HepG2 (cell line): ENCODE measurements at regions not wholly inside any gene's neighbourhood (a gene's known extent, or its start where the extent isn't known, plus 50 kb on each side); places are given as distances from the start of the nearest gene placed in this dataset.

Source experiments
- ELF3 ChIP-seq: IDR thresholded peaks from 2 replicates; pipeline ENCODE4 v1.6.1; 2016; ENCODE audit warnings: missing genetic modification reagents, missing compliant biosample characterization
- HMG20B ChIP-seq: conservative IDR thresholded peaks from 2 replicates; pipeline ENCODE4 v1.6.1; 2016; ENCODE audit warnings: missing genetic modification reagents, missing compliant biosample characterization
- LCORL ChIP-seq, 2 experiments: fragments of 450-650 bp in 1 of 2; sonication (generic) in 1 of 2; formaldehyde crosslinking in 1 of 2; IDR thresholded peaks; 2 replicates each; pipeline versions ENCODE4 v1.5.0 to v1.6.1; 2017 to 2020; ENCODE audit warnings: antibody characterized with exemption in 1 of 2, missing genetic modification reagents in 1 of 2
- MIXL1 ChIP-seq: IDR thresholded peaks from 2 replicates; pipeline ENCODE4 v1.6.1; 2016
- NFKBIZ ChIP-seq: IDR thresholded peaks from 2 replicates; pipeline ENCODE4 v1.6.1; 2018; ENCODE audit warnings: missing genetic modification reagents, missing compliant biosample characterization
- NR2F6 ChIP-seq, 2 experiments: IDR thresholded peaks; 2 replicates each; pipeline ENCODE4 v1.6.1; 2016; ENCODE audit warnings: antibody characterized with exemption in 1 of 2, mild to moderate bottlenecking in 1 of 2
- PLRG1 ChIP-seq: fragments of 450-650 bp; conservative IDR thresholded peaks from 2 replicates; pipeline ENCODE4 v1.6.1; 2016
- RBAK ChIP-seq: sonication (generic); formaldehyde crosslinking; IDR thresholded peaks from 2 replicates; pipeline ENCODE4 v1.5.1; 2020; ENCODE audit warnings: mild to moderate bottlenecking, missing genetic modification reagents
- RCOR2 ChIP-seq: IDR thresholded peaks from 2 replicates; pipeline ENCODE4 v1.6.1; 2016; ENCODE audit warnings: missing biosample characterization, missing genetic modification reagents
- SOX5 ChIP-seq: IDR thresholded peaks from 2 replicates; pipeline ENCODE4 v1.6.1; 2016; ENCODE audit warnings: borderline replicate concordance
- TEAD3 ChIP-seq: optimal IDR thresholded peaks from 2 replicates; pipeline ENCODE3; 2016; ENCODE audit warnings: borderline replicate concordance
- TSC22D2 ChIP-seq: sonication (generic); formaldehyde crosslinking; IDR thresholded peaks from 2 replicates; pipeline ENCODE4 v1.5.1; 2020; ENCODE audit warnings: missing genetic modification reagents, mild to moderate bottlenecking, borderline replicate concordance
- ZBTB42 ChIP-seq: sonication (generic); formaldehyde crosslinking; IDR thresholded peaks from 2 replicates; pipeline ENCODE4 v1.5.0; 2020; ENCODE audit warnings: mild to moderate bottlenecking, missing genetic modification reagents
- ZKSCAN8 ChIP-seq: IDR thresholded peaks from 2 replicates; pipeline ENCODE4 v1.6.1; 2016; ENCODE audit warnings: borderline replicate concordance, missing genetic modification reagents, missing compliant biosample characterization
- ZNF138 ChIP-seq: sonication (generic); formaldehyde crosslinking; IDR thresholded peaks from 2 replicates; pipeline ENCODE4 v1.5.0; 2020; ENCODE audit warnings: mild to moderate bottlenecking, low read depth, missing genetic modification reagents
- ZNF230 ChIP-seq: sonication (generic); formaldehyde crosslinking; IDR thresholded peaks from 2 replicates; pipeline ENCODE4 v1.4.0; 2020; ENCODE audit warnings: mild to moderate bottlenecking, missing genetic modification reagents
- ZNF616 ChIP-seq: sonication (generic); formaldehyde crosslinking; IDR thresholded peaks from 2 replicates; pipeline ENCODE4 v1.5.0; 2020; ENCODE audit warnings: low read depth, mild to moderate bottlenecking, missing genetic modification reagents
- ZNF674 ChIP-seq: sonication (generic); formaldehyde crosslinking; IDR thresholded peaks from 2 replicates; pipeline ENCODE4 v1.5.0; 2020; ENCODE audit warnings: low read depth, mild to moderate bottlenecking, missing genetic modification reagents
- ZNF777 ChIP-seq: sonication (generic); formaldehyde crosslinking; IDR thresholded peaks from 2 replicates; pipeline ENCODE4 v1.4.0; 2020; ENCODE audit warnings: missing genetic modification reagents
- ZNF782 ChIP-seq: sonication (generic); formaldehyde crosslinking; IDR thresholded peaks from 2 replicates; pipeline ENCODE4 v1.4.0; 2020; ENCODE audit warnings: missing genetic modification reagents, mild to moderate bottlenecking, borderline replicate concordance
- ZNF788 ChIP-seq: sonication (generic); formaldehyde crosslinking; IDR thresholded peaks from 2 replicates; pipeline ENCODE4 v1.5.0; 2020; ENCODE audit warnings: mild to moderate bottlenecking, missing genetic modification reagents, borderline replicate concordance
- ZNF841 ChIP-seq: sonication (generic); formaldehyde crosslinking; IDR thresholded peaks from 2 replicates; pipeline ENCODE4 v1.8.1; 2023; ENCODE audit warnings: missing genetic modification reagents, borderline replicate concordance
- ZZZ3 ChIP-seq: sonication (generic); formaldehyde crosslinking; IDR thresholded peaks from 2 replicates; pipeline ENCODE4 v1.4.0; 2020; ENCODE audit warnings: missing genetic modification reagents, mild to moderate bottlenecking, borderline replicate concordance
- TF ChIP-seq, protein P1 (sequence below), 2 experiments: IDR thresholded peaks; 2 replicates each; pipeline ENCODE4 v1.6.1; 2011 to 2012; ENCODE audit warnings: low read length in 2 of 2, borderline replicate concordance in 1 of 2, low read depth in 1 of 2, mild to moderate bottlenecking in 1 of 2, moderate library complexity in 1 of 2
- TF ChIP-seq, protein P2 (sequence below): sonication (generic); formaldehyde crosslinking; conservative IDR thresholded peaks from 2 replicates; pipeline ENCODE4 v1.8.0; 2022; ENCODE audit warnings: missing genetic modification reagents
- TF ChIP-seq, protein P3 (sequence below): sonication (generic); formaldehyde crosslinking; IDR thresholded peaks from 2 replicates; pipeline ENCODE4 v1.4.0; 2020; ENCODE audit warnings: mild to moderate bottlenecking, missing genetic modification reagents
- TF ChIP-seq, protein P4 (sequence below): sonication (generic); formaldehyde crosslinking; IDR thresholded peaks from 2 replicates; pipeline ENCODE4 v1.4.0; 2020; ENCODE audit warnings: missing genetic modification reagents, borderline replicate concordance

DNA sequence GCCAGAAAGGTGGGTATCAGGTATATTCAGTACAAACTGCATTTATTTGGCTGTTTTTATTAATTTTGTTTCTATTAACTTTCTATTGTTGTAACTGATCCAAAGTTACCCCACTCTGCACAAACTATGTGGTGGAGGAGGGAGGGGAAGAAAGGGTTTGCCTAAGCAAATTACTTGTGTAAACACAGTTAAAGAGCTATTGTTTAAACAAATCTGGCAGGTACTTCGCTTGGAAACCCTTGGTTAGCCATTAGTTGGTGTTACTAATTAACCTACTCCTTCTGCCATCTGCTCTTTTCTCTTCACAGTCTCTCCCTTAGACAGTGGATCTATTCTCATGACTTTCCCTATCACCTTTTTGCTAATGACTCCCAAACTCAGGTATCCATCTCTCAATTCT, 328.4 kb upstream of the NECTIN3 start (continued):
- TF ChIP-seq, protein P1, sequence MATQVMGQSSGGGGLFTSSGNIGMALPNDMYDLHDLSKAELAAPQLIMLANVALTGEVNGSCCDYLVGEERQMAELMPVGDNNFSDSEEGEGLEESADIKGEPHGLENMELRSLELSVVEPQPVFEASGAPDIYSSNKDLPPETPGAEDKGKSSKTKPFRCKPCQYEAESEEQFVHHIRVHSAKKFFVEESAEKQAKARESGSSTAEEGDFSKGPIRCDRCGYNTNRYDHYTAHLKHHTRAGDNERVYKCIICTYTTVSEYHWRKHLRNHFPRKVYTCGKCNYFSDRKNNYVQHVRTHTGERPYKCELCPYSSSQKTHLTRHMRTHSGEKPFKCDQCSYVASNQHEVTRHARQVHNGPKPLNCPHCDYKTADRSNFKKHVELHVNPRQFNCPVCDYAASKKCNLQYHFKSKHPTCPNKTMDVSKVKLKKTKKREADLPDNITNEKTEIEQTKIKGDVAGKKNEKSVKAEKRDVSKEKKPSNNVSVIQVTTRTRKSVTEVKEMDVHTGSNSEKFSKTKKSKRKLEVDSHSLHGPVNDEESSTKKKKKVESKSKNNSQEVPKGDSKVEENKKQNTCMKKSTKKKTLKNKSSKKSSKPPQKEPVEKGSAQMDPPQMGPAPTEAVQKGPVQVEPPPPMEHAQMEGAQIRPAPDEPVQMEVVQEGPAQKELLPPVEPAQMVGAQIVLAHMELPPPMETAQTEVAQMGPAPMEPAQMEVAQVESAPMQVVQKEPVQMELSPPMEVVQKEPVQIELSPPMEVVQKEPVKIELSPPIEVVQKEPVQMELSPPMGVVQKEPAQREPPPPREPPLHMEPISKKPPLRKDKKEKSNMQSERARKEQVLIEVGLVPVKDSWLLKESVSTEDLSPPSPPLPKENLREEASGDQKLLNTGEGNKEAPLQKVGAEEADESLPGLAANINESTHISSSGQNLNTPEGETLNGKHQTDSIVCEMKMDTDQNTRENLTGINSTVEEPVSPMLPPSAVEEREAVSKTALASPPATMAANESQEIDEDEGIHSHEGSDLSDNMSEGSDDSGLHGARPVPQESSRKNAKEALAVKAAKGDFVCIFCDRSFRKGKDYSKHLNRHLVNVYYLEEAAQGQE (IDR thresholded peaks at IDR 0.05; ENCODE audit: borderline replicate concordance in 1 of 2, low read depth in 1 of 2, low read length in 2 of 2), result no peak
- TF ChIP-seq ZZZ3 (CRISPR knock-in tag) (no peak), MIXL1 (CRISPR knock-in tag) (peak; percentile 99), PLRG1 (no peak), HMG20B (CRISPR knock-in tag) (peak; percentile 92), NFKBIZ (0 out of 2 replicates have a peak, but pooled peaks have one; percentile 66), RCOR2 (peak; percentile 58; the same call in 1 of the 2 replicates), LCORL (IDR thresholded peaks at IDR 0.05) (no peak), LCORL (CRISPR knock-in tag; IDR thresholded peaks at IDR 0.05) (no peak), TEAD3 (CRISPR knock-in tag) (peak; percentile 38), ZNF674 (CRISPR knock-in tag) (no peak), RBAK (CRISPR knock-in tag) (no peak), ZNF788 (CRISPR knock-in tag) (no peak), ZKSCAN8 (no peak), ZNF782 (CRISPR knock-in tag) (no peak), SOX5 (peak; percentile 97), ZNF230 (CRISPR knock-in tag) (no peak), ELF3 (no peak), ZNF616 (no peak), TSC22D2 (CRISPR knock-in tag) (no peak), ZNF138 (CRISPR knock-in tag) (no peak), ZNF841 (CRISPR knock-in tag) (no peak), ZBTB42 (no peak), NR2F6 (IDR thresholded peaks at IDR 0.05) (peak; percentile 65), NR2F6 (CRISPR knock-in tag; IDR thresholded peaks at IDR 0.05) (0 out of 2 replicates have a peak, but pooled peaks have one; percentile 33), ZNF777 (CRISPR knock-in tag) (no peak)
- TF ChIP-seq, protein P2, sequence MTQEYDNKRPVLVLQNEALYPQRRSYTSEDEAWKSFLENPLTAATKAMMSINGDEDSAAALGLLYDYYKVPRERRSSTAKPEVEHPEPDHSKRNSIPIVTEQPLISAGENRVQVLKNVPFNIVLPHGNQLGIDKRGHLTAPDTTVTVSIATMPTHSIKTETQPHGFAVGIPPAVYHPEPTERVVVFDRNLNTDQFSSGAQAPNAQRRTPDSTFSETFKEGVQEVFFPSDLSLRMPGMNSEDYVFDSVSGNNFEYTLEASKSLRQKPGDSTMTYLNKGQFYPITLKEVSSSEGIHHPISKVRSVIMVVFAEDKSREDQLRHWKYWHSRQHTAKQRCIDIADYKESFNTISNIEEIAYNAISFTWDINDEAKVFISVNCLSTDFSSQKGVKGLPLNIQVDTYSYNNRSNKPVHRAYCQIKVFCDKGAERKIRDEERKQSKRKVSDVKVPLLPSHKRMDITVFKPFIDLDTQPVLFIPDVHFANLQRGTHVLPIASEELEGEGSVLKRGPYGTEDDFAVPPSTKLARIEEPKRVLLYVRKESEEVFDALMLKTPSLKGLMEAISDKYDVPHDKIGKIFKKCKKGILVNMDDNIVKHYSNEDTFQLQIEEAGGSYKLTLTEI (CRISPR knock-in tag), result no peak
- TF ChIP-seq, protein P3, sequence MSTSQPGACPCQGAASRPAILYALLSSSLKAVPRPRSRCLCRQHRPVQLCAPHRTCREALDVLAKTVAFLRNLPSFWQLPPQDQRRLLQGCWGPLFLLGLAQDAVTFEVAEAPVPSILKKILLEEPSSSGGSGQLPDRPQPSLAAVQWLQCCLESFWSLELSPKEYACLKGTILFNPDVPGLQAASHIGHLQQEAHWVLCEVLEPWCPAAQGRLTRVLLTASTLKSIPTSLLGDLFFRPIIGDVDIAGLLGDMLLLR, result no peak
- TF ChIP-seq, protein P4, sequence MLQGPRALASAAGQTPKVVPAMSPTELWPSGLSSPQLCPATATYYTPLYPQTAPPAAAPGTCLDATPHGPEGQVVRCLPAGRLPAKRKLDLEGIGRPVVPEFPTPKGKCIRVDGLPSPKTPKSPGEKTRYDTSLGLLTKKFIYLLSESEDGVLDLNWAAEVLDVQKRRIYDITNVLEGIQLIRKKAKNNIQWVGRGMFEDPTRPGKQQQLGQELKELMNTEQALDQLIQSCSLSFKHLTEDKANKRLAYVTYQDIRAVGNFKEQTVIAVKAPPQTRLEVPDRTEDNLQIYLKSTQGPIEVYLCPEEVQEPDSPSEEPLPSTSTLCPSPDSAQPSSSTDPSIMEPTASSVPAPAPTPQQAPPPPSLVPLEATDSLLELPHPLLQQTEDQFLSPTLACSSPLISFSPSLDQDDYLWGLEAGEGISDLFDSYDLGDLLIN (CRISPR knock-in tag), result no peak
